Effector memory CD4-positive, alpha-beta T cell (primary cell): ENCODE measurements at regions not wholly inside any gene's neighbourhood (a gene's known extent, or its start where the extent isn't known, plus 50 kb on each side); places are given as distances from the start of the nearest gene placed in this dataset.

Source experiments
- DNase-seq, 3 donors: peaks; one replicate each; pipeline ENCODE4 v3.0.0-alpha.2; 2020
- H3K27ac ChIP-seq: 2 replicates; pipeline ENCODE4 v1.7.0; 2013; ENCODE audit warnings: mild to moderate bottlenecking, low read length, moderate library complexity; ENCODE audit not compliant: insufficient read depth, poor library complexity, severe bottlenecking
- H3K27me3 ChIP-seq: replicated peaks from 2 replicates; pipeline ENCODE4 v1.7.0; 2013; ENCODE audit warnings: mild to moderate bottlenecking, low read length; ENCODE audit not compliant: insufficient read depth, control insufficient read depth, poor library complexity, severe bottlenecking
- H3K36me3 ChIP-seq: 2 replicates; pipeline ENCODE4 v1.7.0; 2013; ENCODE audit warnings: mild to moderate bottlenecking, low read length, moderate library complexity; ENCODE audit not compliant: control insufficient read depth, insufficient read depth
- H3K4me1 ChIP-seq: 2 replicates; pipeline ENCODE4 v1.7.0; 2013; ENCODE audit warnings: low read length, mild to moderate bottlenecking; ENCODE audit not compliant: control insufficient read depth, insufficient read depth, poor library complexity, severe bottlenecking
- H3K4me3 ChIP-seq: 2 replicates; pipeline ENCODE4 v1.7.0; 2013; ENCODE audit warnings: low read length, low read depth, mild to moderate bottlenecking; ENCODE audit not compliant: insufficient read depth, poor library complexity, severe bottlenecking
- H3K9me3 ChIP-seq: 2 replicates; pipeline ENCODE4 v1.7.0; 2013; ENCODE audit warnings: mild to moderate bottlenecking, low read length, moderate library complexity; ENCODE audit not compliant: control insufficient read depth

- H3K4me1 ChIP-seq = no peaks in the 10 kb centered on the region
- H3K27me3 ChIP-seq = no peaks in the 10 kb centered on the region
- H3K36me3 ChIP-seq = no peaks in the 10 kb centered on the region
- H3K4me3 ChIP-seq = no peak overlapping the region
- no peak overlapping the region for H3K27ac ChIP-seq
- H3K9me3 ChIP-seq = no peaks in the 10 kb centered on the region
- DNase-seq = no peak
These were observed 71.4 kb upstream of the SPTLC1 start for GRCh38 chr9:92186631-92187030.

- DNase-seq = no peak
- Histone ChIP-seq H3K4me1 (no peaks in the 10 kb centered on the region), H3K4me3 (no peak overlapping the region), H3K27me3 (no peaks in the 10 kb centered on the region), H3K27ac (no peak overlapping the region), H3K9me3 (no peaks in the 10 kb centered on the region), H3K36me3 (no peaks in the 10 kb centered on the region)
These were observed 70.5 kb upstream of the SPTLC1 start for GRCh38 chr9:92185681-92186080.

- no peaks in the 10 kb centered on the region for H3K27me3 ChIP-seq
- no peaks in the 10 kb centered on the region for H3K9me3 ChIP-seq
- no peaks in the 10 kb centered on the region for H3K4me1 ChIP-seq
- DNase-seq = no peak
- no peak overlapping the region for H3K27ac ChIP-seq
- no peaks in the 10 kb centered on the region for H3K36me3 ChIP-seq
- no peak overlapping the region for H3K4me3 ChIP-seq
These were observed 69.9 kb upstream of the SPTLC1 start for GRCh38 chr9:92185096-92185495.

GRCh38 chr9:92184041-92184564 is 68.9 kb upstream of the SPTLC1 start:
- Histone ChIP-seq H3K27me3 (no peaks in the 10 kb centered on the region), H3K4me3 (no peak overlapping the region), H3K9me3 (no peaks in the 10 kb centered on the region), H3K4me1 (no peaks in the 10 kb centered on the region), H3K36me3 (no peaks in the 10 kb centered on the region), H3K27ac (no peak overlapping the region)
- DNase-seq = no peak

- Histone ChIP-seq H3K9me3 (no peaks in the 10 kb centered on the region), H3K4me3 (no peak overlapping the region), H3K27ac (no peak overlapping the region), H3K4me1 (no peaks in the 10 kb centered on the region), H3K36me3 (no peaks in the 10 kb centered on the region), H3K27me3 (no peaks in the 10 kb centered on the region)
- no peak for DNase-seq
These were observed 68.2 kb upstream of the SPTLC1 start for GRCh38 chr9:92183449-92183848.

- H3K4me1 ChIP-seq = no peaks in the 10 kb centered on the region
- H3K9me3 ChIP-seq = no peaks in the 10 kb centered on the region
- no peak for DNase-seq
- H3K36me3 ChIP-seq = no peaks in the 10 kb centered on the region
- H3K4me3 ChIP-seq = no peak overlapping the region
- no peak overlapping the region for H3K27ac ChIP-seq
- H3K27me3 ChIP-seq = no peaks in the 10 kb centered on the region
These were observed 66.1 kb upstream of the SPTLC1 start for GRCh38 chr9:92181296-92181695.

- no peak for DNase-seq
- H3K9me3 ChIP-seq = no peaks in the 10 kb centered on the region
- H3K27me3 ChIP-seq = no peaks in the 10 kb centered on the region
- H3K27ac ChIP-seq = no peak overlapping the region
- H3K36me3 ChIP-seq = no peaks in the 10 kb centered on the region
- no peaks in the 10 kb centered on the region for H3K4me1 ChIP-seq
- H3K4me3 ChIP-seq = no peak overlapping the region
These were observed 65.5 kb upstream of the SPTLC1 start for GRCh38 chr9:92180669-92181181.

GRCh38 chr9:92180002-92180400 is 64.8 kb upstream of the SPTLC1 start:
- H3K27ac ChIP-seq = no peak overlapping the region
- H3K27me3 ChIP-seq = no peaks in the 10 kb centered on the region
- H3K4me1 ChIP-seq = no peaks in the 10 kb centered on the region
- H3K36me3 ChIP-seq = no peaks in the 10 kb centered on the region
- H3K9me3 ChIP-seq = no peaks in the 10 kb centered on the region
- DNase-seq = no peak
- no peak overlapping the region for H3K4me3 ChIP-seq

- Histone ChIP-seq H3K4me1 (no peaks in the 10 kb centered on the region), H3K36me3 (no peaks in the 10 kb centered on the region), H3K27ac (no peak overlapping the region), H3K4me3 (no peak overlapping the region), H3K27me3 (no peaks in the 10 kb centered on the region), H3K9me3 (no peaks in the 10 kb centered on the region)
- no peak for DNase-seq
These were observed 64.2 kb upstream of the SPTLC1 start for GRCh38 chr9:92179286-92180001.

GRCh38 chr9:92177591-92177990 is 62.4 kb upstream of the SPTLC1 start:
- no peak for DNase-seq
- Histone ChIP-seq H3K36me3 (no peaks in the 10 kb centered on the region), H3K4me3 (no peak overlapping the region), H3K27me3 (no peaks in the 10 kb centered on the region), H3K4me1 (no peaks in the 10 kb centered on the region), H3K9me3 (no peaks in the 10 kb centered on the region), H3K27ac (no peak overlapping the region)
